Activated B cell treated with CpG ODN at 0.5 μM for 24 hours (primary cell): ENCODE measurements at regions not wholly inside any gene's neighbourhood (a gene's known extent, or its start where the extent isn't known, plus 50 kb on each side); places are given as distances from the start of the nearest gene placed in this dataset.

Experiments
- ATAC-seq: fragments of 200-7000 bp; cut with Tn5 transposase; one replicate; pipeline ENCODE4 v1.10.0; 2021; ENCODE audit warnings: low read depth, mild to moderate bottlenecking, moderate library complexity
- CTCF ChIA-PET: fragments of 350-600 bp; sonication (Branson Sonifier 250); formaldehyde crosslinking; loops from one replicate; lab custom pipeline; 2021; ENCODE audit warnings: antibody characterized with exemption; lab: Charles Lee
- POLR2A ChIA-PET: fragments of 350-600 bp; sonication (Branson Sonifier 250); formaldehyde crosslinking; loops from one replicate; lab custom pipeline; 2021; ENCODE audit warnings: antibody characterized with exemption; lab: Charles Lee
- DNase-seq: peaks from one replicate; pipeline ENCODE4 v3.0.0; 2022
- H3K27ac Mint-ChIP-seq: one replicate; pipeline ENCODE4 v1.8.0; 2020; ENCODE audit warnings: mixed read lengths
- H3K27me3 Mint-ChIP-seq: one replicate; pipeline ENCODE4 v1.8.0; 2021; ENCODE audit warnings: mixed read lengths
- H3K36me3 Mint-ChIP-seq: one replicate; pipeline ENCODE4 v1.8.0; 2021; ENCODE audit warnings: low read depth, mixed read lengths
- H3K4me1 Mint-ChIP-seq: one replicate; pipeline ENCODE4 v1.8.0; 2021; ENCODE audit warnings: mixed read lengths
- H3K4me3 Mint-ChIP-seq: one replicate; pipeline ENCODE4 v1.8.0; 2020; ENCODE audit warnings: mild to moderate bottlenecking, mixed read lengths
- H3K9me3 Mint-ChIP-seq: one replicate; pipeline ENCODE4 v1.8.0; 2020; ENCODE audit warnings: mixed read lengths
- CTCF ChIP-seq: fragments of 200-600 bp; IDR thresholded peaks from one replicate; pipeline ENCODE4 v1.8.0; 2022; ENCODE audit warnings: antibody characterized with exemption, mild to moderate bottlenecking
- intact Hi-C: fragments of 100-400 bp; cut with micrococcal nuclease; formaldehyde crosslinking; loops from one replicate; pipeline ENCODE4 v1.15.1; 2024

- intact Hi-C loops: no loop called here
- H3K36me3 Mint-ChIP-seq: no peaks in the 10 kb centered on the region
- ChIA-PET POLR2A (no interaction called here), CTCF (no interaction called here)
- no peak overlapping the region for H3K27ac Mint-ChIP-seq
- H3K9me3 Mint-ChIP-seq: no peaks in the 10 kb centered on the region
- H3K27me3 Mint-ChIP-seq: no peaks in the 10 kb centered on the region
- H3K4me3 Mint-ChIP-seq: no peak overlapping the region
- TF ChIP-seq CTCF: no peak
- DNase-seq (no peak), ATAC-seq (no peak)
- no peaks in the 10 kb centered on the region for H3K4me1 Mint-ChIP-seq
Observed at GRCh38 chr13:104847922-104848321, 1687.5 kb downstream of the EFNB2 start.

GRCh38 chr13:104843401-104843800 lies 1692.1 kb downstream of the EFNB2 start:
- no peaks in the 10 kb centered on the region for H3K36me3 Mint-ChIP-seq
- TF ChIP-seq CTCF: no peak
- POLR2A ChIA-PET: no interaction called here
- ATAC-seq: no peak
- no peak overlapping the region for H3K27ac Mint-ChIP-seq
- CTCF ChIA-PET: no interaction called here
- H3K9me3 Mint-ChIP-seq: no peaks in the 10 kb centered on the region
- H3K27me3 Mint-ChIP-seq: no peaks in the 10 kb centered on the region
- H3K4me3 Mint-ChIP-seq: no peak overlapping the region
- intact Hi-C loops: no loop called here
- no peak for DNase-seq
- no peaks in the 10 kb centered on the region for H3K4me1 Mint-ChIP-seq

- intact Hi-C loops: no loop called here
- no peak for TF ChIP-seq CTCF
- Mint-ChIP-seq H3K9me3 (no peaks in the 10 kb centered on the region), H3K36me3 (no peaks in the 10 kb centered on the region), H3K4me1 (no peaks in the 10 kb centered on the region), H3K27ac (no peak overlapping the region), H3K4me3 (no peak overlapping the region), H3K27me3 (no peaks in the 10 kb centered on the region)
- DNase-seq (no peak), ATAC-seq (no peak)
- ChIA-PET CTCF (no interaction called here), POLR2A (no interaction called here)
Observed at GRCh38 chr13:104841110-104841509, 1694.4 kb downstream of the EFNB2 start.

GRCh38 chr13:104837756-104838155 lies 1697.7 kb downstream of the EFNB2 start:
- ATAC-seq (no peak), DNase-seq (no peak)
- no peaks in the 10 kb centered on the region for H3K9me3 Mint-ChIP-seq
- TF ChIP-seq CTCF: no peak
- ChIA-PET POLR2A (no interaction called here), CTCF (no interaction called here)
- intact Hi-C loops: no loop called here
- no peaks in the 10 kb centered on the region for H3K4me1 Mint-ChIP-seq
- no peaks in the 10 kb centered on the region for H3K36me3 Mint-ChIP-seq
- H3K27ac Mint-ChIP-seq: no peak overlapping the region
- H3K27me3 Mint-ChIP-seq: no peaks in the 10 kb centered on the region
- no peak overlapping the region for H3K4me3 Mint-ChIP-seq

- intact Hi-C loops: no loop called here
- Mint-ChIP-seq H3K27me3 (no peaks in the 10 kb centered on the region), H3K9me3 (no peaks in the 10 kb centered on the region), H3K27ac (no peak overlapping the region), H3K4me3 (no peak overlapping the region), H3K4me1 (no peaks in the 10 kb centered on the region), H3K36me3 (no peaks in the 10 kb centered on the region)
- POLR2A ChIA-PET: no interaction called here
- ATAC-seq (no peak), DNase-seq (no peak)
- CTCF ChIA-PET: no interaction called here
- TF ChIP-seq CTCF: no peak
Observed at GRCh38 chr13:104833221-104833620, 1702.2 kb downstream of the EFNB2 start.
